ENCODE measurements at regions not wholly inside any gene's neighbourhood (a gene's known extent, or its start where the extent isn't known, plus 50 kb on each side); places are given as distances from the start of the nearest gene placed in this dataset.

DNA sequence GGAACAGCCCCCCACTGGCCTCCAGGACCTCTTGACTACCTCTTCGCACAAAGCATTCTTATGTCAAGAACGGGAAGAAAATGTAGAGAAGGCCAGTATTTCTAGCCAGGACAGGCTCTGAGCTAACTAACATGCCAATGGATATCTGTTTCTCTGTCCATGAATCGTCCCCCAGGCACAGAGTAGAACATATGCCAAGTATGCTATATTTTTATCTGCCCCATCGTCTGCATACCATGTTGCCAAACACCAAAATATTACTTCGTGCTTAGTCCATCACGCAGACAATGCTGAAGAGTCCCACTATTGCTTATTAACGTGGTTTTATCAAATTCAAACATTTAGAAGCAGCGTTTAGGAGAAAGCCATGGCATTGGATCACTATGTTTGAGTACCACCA, 151.4 kb upstream of the CPSF6 start:
- DNase-seq (ENCODE audit: low spot score): no peak
- intact Hi-C loops (cut with DNase I): no loop called here

GRCh38 chr12:69090722-69091121, 148.6 kb upstream of the CPSF6 start:
- intact Hi-C loops (cut with DNase I): no loop called here
- DNase-seq (ENCODE audit: low spot score): no peak

- no peak for DNase-seq (ENCODE audit: low spot score)
- intact Hi-C loops (cut with DNase I): no loop called here
Measured at GRCh38 chr12:69091442-69092017, 147.8 kb upstream of the CPSF6 start.

DNA sequence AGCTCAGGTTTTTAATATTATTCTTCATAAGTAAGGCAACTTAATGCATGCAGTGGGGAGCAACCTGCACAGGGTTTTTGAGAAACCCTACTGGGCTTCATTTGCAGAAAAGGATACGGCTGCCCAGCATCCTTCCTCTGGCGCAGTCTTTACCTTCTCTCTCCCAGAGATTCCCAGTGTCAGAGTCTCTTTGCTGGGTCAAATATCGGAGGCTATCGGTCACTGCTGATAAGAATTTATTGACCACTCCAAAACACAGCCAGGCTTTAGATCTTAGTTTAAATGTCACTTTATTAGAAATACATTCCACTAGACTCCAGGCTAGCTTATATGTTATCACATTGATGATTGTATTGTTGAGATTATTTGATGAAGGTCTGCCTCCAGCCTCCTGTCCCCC, 147.2 kb upstream of the CPSF6 start:
- DNase-seq (ENCODE audit: low spot score): no peak
- intact Hi-C loops (cut with DNase I): no loop called here

- intact Hi-C loops (cut with DNase I): no loop called here
- DNase-seq (ENCODE audit: low spot score): no peak
Measured at GRCh38 chr12:69094606-69095216, 144.7 kb upstream of the CPSF6 start.

DNA sequence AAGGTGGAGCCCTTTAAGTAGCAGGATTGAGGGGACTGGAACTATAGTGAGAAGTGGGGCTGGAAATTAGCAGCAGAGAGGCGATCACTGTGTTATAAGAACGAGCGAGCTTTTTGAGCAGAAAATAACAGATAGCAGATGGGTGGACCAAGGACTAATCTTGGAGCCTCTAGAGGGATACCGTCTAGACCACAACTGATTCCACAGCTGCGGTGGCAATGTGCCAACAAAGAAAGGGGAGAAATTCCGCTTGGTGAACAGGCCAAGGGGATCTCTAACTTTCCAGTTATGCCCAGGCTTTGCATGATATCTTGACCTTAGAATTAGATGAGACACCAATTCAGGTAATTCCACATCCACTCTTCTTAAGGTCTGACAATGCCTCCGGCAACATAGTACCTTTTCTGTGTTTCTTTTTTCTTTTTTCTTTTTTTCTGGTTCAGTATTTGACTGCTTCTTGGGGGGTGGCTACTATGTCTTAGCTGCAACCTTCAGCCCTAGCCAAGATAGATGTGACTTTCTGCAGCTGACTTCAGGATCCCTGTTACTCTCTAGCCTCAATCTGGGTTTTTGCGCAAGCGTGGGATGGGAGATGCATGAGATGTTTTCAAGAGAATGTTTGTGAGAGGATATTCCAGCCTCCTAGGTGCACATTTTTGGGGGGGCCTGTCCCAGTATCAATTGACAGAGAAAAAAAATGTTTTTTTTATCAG, 143.4 kb upstream of the CPSF6 start:
- intact Hi-C loops (cut with DNase I): no loop called here
- no peak for DNase-seq (ENCODE audit: low spot score)

- intact Hi-C loops (cut with DNase I): no loop called here
- DNase-seq (ENCODE audit: low spot score): no peak
Measured at GRCh38 chr12:69096669-69097335, 142.6 kb upstream of the CPSF6 start.

- intact Hi-C loops (cut with DNase I): no loop called here
- no peak for DNase-seq (ENCODE audit: low spot score)
Measured at GRCh38 chr12:69097619-69098368, 141.6 kb upstream of the CPSF6 start.

DNA sequence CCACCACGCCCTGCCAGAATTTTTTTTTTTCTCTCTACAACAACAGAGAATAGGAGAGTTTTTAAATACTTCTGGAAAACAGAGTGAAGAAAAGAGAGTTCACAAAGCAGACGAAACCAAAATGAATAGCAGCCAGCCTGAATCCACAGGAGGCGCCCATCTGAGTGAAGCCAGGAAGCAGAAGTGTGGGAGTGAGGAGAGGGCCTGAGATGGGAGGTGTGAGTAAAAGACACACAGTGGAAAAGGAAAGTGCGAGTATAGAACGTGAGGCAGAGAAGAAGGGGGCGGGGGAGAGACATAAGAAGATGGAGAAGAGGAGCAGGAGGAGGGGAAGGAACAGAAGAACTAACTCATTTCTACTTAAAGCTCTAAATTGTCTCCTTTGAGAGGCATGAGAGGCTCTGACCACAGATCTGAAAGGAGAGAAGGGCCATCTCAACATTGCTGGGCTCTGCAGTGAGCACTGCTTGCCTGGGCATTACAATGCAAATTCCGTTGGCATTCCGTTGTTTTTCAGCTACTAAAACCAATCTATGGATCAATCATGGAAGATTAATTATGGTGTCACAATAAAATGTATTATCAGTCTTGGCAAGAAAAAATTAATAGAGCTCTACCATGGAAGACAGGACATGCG, 140.1 kb upstream of the CPSF6 start:
- intact Hi-C loops (cut with DNase I): no loop called here
- DNase-seq (ENCODE audit: low spot score): no peak

GRCh38 chr12:69101505-69101904, 137.9 kb upstream of the CPSF6 start:
- DNase-seq (ENCODE audit: low spot score): no peak
- intact Hi-C loops (cut with DNase I): no loop called here

- intact Hi-C loops (cut with DNase I): no loop called here
- no peak for DNase-seq (ENCODE audit: low spot score)
Measured at GRCh38 chr12:69102856-69103255, 136.5 kb upstream of the CPSF6 start.

GRCh38 chr12:69105101-69105962, 134.0 kb upstream of the CPSF6 start:
- DNase-seq (ENCODE audit: low spot score): no peak
- intact Hi-C loops (cut with DNase I): no loop called here

- no peak for DNase-seq (ENCODE audit: low spot score)
Measured at GRCh38 chr12:69106482-69107118, 132.8 kb upstream of the CPSF6 start.

DNA sequence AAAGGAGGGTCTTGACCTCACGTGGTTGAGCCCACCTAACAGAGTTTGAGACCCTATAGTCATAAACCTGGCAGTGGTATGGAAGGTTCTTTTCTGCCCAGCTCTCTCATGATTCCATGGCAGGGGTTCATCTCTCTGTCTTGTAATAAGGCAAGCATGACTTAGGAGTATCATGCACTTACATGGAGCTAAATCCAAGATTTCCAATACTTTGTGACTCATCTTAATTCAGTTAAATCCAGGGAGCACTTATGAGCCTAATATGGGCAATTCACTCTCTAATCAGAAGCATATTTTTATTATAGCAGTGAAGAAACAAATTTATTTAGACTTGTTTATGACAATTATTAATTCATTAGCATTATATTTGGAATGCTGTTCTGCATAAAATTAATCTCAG, 131.8 kb upstream of the CPSF6 start:
- intact Hi-C loops (cut with DNase I): no loop called here
- DNase-seq (ENCODE audit: low spot score): no peak

More at GRCh38 chr12:69106482-69107118, 132.8 kb upstream of the CPSF6 start:
- intact Hi-C loops (cut with DNase I): no loop called here

GRCh38 chr12:69108037-69108436, 131.3 kb upstream of the CPSF6 start:
- intact Hi-C loops (cut with DNase I): no loop called here
- DNase-seq (ENCODE audit: low spot score): no peak

DNA sequence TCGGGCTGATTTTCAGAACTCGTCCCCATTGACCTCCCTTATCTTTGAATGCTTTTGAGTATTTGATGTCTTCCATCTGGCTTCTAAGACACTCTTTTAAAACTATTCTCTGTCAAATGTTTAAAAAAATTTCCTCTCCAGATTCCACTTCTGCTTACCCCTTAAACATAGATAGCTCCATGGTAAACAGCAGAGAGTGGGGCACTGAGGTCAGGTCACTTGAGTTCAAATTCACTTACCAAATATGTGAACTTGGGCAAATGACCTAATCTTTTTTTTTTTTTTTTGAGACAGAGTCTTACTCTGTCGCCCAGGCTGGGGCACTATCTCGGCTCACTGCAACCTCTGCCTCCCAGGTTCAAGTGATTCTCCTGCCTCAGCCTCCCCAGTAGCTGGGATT, 126.8 kb upstream of the CPSF6 start:
- no peak for DNase-seq (ENCODE audit: low spot score)
- intact Hi-C loops (cut with DNase I): no loop called here

GRCh38 chr12:69115099-69115498, 124.3 kb upstream of the CPSF6 start:
- no peak for DNase-seq (ENCODE audit: low spot score)
- intact Hi-C loops (cut with DNase I): no loop called here

GRCh38 chr12:69115951-69116350, 123.4 kb upstream of the CPSF6 start:
- intact Hi-C loops (cut with DNase I): no loop called here
- no peak for DNase-seq (ENCODE audit: low spot score)
